K562 (cell line): ENCODE measurements at regions not wholly inside any gene's neighbourhood (a gene's known extent, or its start where the extent isn't known, plus 50 kb on each side); places are given as distances from the start of the nearest gene placed in this dataset.
A peak's percentile ranks its signal among the peaks of the same experiment; 100 is the strongest.

Source experiments
- ATAC-seq: fragments of 200-7000 bp; cut with Tn5 transposase; 3 replicates; pipeline ENCODE4 v1.9.1; 2020; ENCODE audit warnings: moderate library complexity
- BruUV-seq: library from RNA; stranded (reverse); fragments of 400-500 nt; replicated peaks from 2 replicates; lab custom pipeline; 2021; lab: Mats Ljungman, UMichigan
- CTCF ChIA-PET: fragments of 300-600 bp; formaldehyde crosslinking; extraction: SDS; loops from one replicate; lab custom pipeline; 2021; ENCODE audit warnings: low intra/inter-chr PET ratio; lab: Yijun Ruan, JAX
- POLR2A ChIA-PET: fragments of 300-600, 350-650 bp; sonication (Branson Sonifier 250); formaldehyde crosslinking; extraction: SDS; loops from one replicate; lab custom pipeline; 2021; ENCODE audit warnings: antibody characterized with exemption, inconsistent platforms; lab: Yijun Ruan, JAX
- DNase-seq, 4 experiments: peaks; one replicate each; pipeline versions ENCODE4 v3.0.0 to v3.0.0-alpha.2; 2011 to 2018; ENCODE audit warnings: low spot score in 3 of 4, mixed read lengths in 3 of 4; ENCODE audit errors: extremely low read depth in 1 of 4
- FAIRE-seq: peaks from 2 replicates; lab custom pipeline; 2011; peaks lifted over from hg19 to GRCh38; lab: Jason Lieb, UNC
- H2AFZ ChIP-seq: 2 replicates; pipeline ENCODE4 v1.6.0; 2011; ENCODE audit warnings: low read depth, low read length, control low read depth, inconsistent platforms
- H3K27ac ChIP-seq: fragments of 200-600 bp; 3 replicates; pipeline ENCODE4 v1.8.0; 2011; ENCODE audit warnings: low read depth, mild to moderate bottlenecking, control low read depth, inconsistent platforms, low read length, moderate library complexity, mixed read lengths; ENCODE audit errors: extremely low read depth
- H3K27me3 ChIP-seq, 2 experiments: fragments of 300-600 bp in 1 of 2; 2 replicates in 1 of 2; 3 replicates in 1 of 2; pipeline versions ENCODE4 v1.6.0 to v1.8.0; 2011; ENCODE audit warnings: inconsistent platforms in 2 of 2, low read length in 2 of 2, mild to moderate bottlenecking in 1 of 2, mixed read lengths in 1 of 2, moderate library complexity in 1 of 2; ENCODE audit not compliant: control insufficient read depth in 2 of 2, insufficient read depth in 2 of 2
- H3K36me3 ChIP-seq: fragments of 300-600 bp; 3 replicates; pipeline ENCODE4 v1.8.0; 2011; ENCODE audit warnings: mild to moderate bottlenecking, low read length, inconsistent platforms; ENCODE audit not compliant: control insufficient read depth, insufficient read depth
- H3K4me1 ChIP-seq, 2 experiments: fragments of 200-600 bp in 1 of 2; replicated peaks in 1 of 2; 2 replicates in 1 of 2; 3 replicates in 1 of 2; pipeline versions ENCODE4 v1.5.1 to v1.8.0; 2011; ENCODE audit warnings: inconsistent platforms in 2 of 2, low read length in 2 of 2, mild to moderate bottlenecking in 1 of 2, mixed read lengths in 1 of 2, moderate library complexity in 1 of 2; ENCODE audit not compliant: control insufficient read depth in 2 of 2, insufficient read depth in 2 of 2
- H3K4me2 ChIP-seq: 2 replicates; pipeline ENCODE4 v1.6.1; 2011; ENCODE audit warnings: low read length, control low read depth, inconsistent platforms, mixed read lengths; ENCODE audit not compliant: insufficient read depth
- H3K4me3 ChIP-seq: fragments of 200-600 bp; sonication (generic), shearing (Covaris generic); 2 replicates; pipeline ENCODE4 v1.5.1; 2016; ENCODE audit warnings: control low read depth, inconsistent platforms
- H3K79me2 ChIP-seq: fragments of 200-600 bp; 3 replicates; pipeline ENCODE4 v1.8.0; 2011; ENCODE audit warnings: low read length, inconsistent platforms; ENCODE audit not compliant: control insufficient read depth, insufficient read depth
- H3K9ac ChIP-seq, 2 experiments: 2 replicates each; pipeline versions ENCODE4 v1.6.0 to v1.6.1; 2011; ENCODE audit warnings: low read depth in 2 of 2, low read length in 2 of 2, control low read depth in 1 of 2, inconsistent platforms in 1 of 2, mild to moderate bottlenecking in 1 of 2, mixed read lengths in 1 of 2; ENCODE audit not compliant: insufficient read depth in 1 of 2
- H3K9me1 ChIP-seq: one replicate; pipeline ENCODE4 v1.6.0; 2011; ENCODE audit warnings: inconsistent platforms, mild to moderate bottlenecking, low read length, moderate library complexity; ENCODE audit not compliant: control insufficient read depth, insufficient read depth
- H3K9me3 ChIP-seq: replicated peaks from 2 replicates; pipeline ENCODE4 v1.5.1; 2011; ENCODE audit warnings: low read depth, low read length, inconsistent platforms; ENCODE audit not compliant: control insufficient read depth, insufficient read depth
- H4K20me1 ChIP-seq: replicated peaks from 2 replicates; pipeline ENCODE4 v1.6.1; 2011; ENCODE audit warnings: low read length, inconsistent platforms, mixed read lengths; ENCODE audit not compliant: control insufficient read depth, insufficient read depth
- ATF4 ChIP-seq: fragments of 450-650 bp; formaldehyde crosslinking; IDR thresholded peaks from 2 replicates; pipeline ENCODE4 v1.4.0; 2022; ENCODE audit warnings: mild to moderate bottlenecking, moderate library complexity
- CBX8 ChIP-seq: fragments of 200-600 bp; sonication (generic); IDR thresholded peaks from 2 replicates; pipeline ENCODE4 v1.6.1; 2012; ENCODE audit warnings: borderline replicate concordance, mixed run types, low read depth, mild to moderate bottlenecking, moderate library complexity, mixed read lengths, low read length, control low read depth, inconsistent platforms; ENCODE audit not compliant: poor library complexity, severe bottlenecking; ENCODE audit errors: extremely low read depth
- DLX4 ChIP-seq: fragments of 250-450 bp; sonication (Bioruptor Pico); IDR thresholded peaks from 2 replicates; pipeline ENCODE4 v1.6.1; 2021; ENCODE audit warnings: mild to moderate bottlenecking
- POLR2AphosphoS2 ChIP-seq: IDR thresholded peaks from 2 replicates; pipeline ENCODE4 v1.6.1; 2012; ENCODE audit warnings: low read length, improper control_type of control experiment
- PRPF4 ChIP-seq: fragments of 200-400 bp; formaldehyde crosslinking; IDR thresholded peaks from one replicate; pipeline ENCODE4 v1.6.1; 2017; ENCODE audit warnings: low read length, low read depth, mild to moderate bottlenecking; ENCODE audit not compliant: insufficient read depth, poor library complexity, severe bottlenecking
- SFPQ ChIP-seq: fragments of 200-400 bp; formaldehyde crosslinking; IDR thresholded peaks from 2 replicates; pipeline ENCODE4 v1.6.1; 2017; ENCODE audit warnings: mild to moderate bottlenecking, low read depth, low read length, moderate library complexity
- TCF3 ChIP-seq: sonication (generic); formaldehyde crosslinking; IDR thresholded peaks from 2 replicates; pipeline ENCODE4 v1.4.0; 2020; ENCODE audit warnings: mild to moderate bottlenecking, missing genetic modification reagents
- ZFX ChIP-seq: sonication (generic); formaldehyde crosslinking; IDR thresholded peaks from 2 replicates; pipeline ENCODE4 v1.8.0; 2022; ENCODE audit warnings: mild to moderate bottlenecking, missing genetic modification reagents, moderate library complexity
- ZNF143 ChIP-seq: sonication (generic); formaldehyde crosslinking; IDR thresholded peaks from 2 replicates; pipeline ENCODE4 v1.9.0; 2022; ENCODE audit warnings: mild to moderate bottlenecking, missing genetic modification reagents
- ZNF695 ChIP-seq: fragments of 450-650 bp; formaldehyde crosslinking; IDR thresholded peaks from 2 replicates; pipeline ENCODE4 v1.4.0; 2020; ENCODE audit warnings: mild to moderate bottlenecking, moderate library complexity
- WGBS: fragments of 100-300 bp; shearing (Covaris generic); methylation state at CpG from one replicate; pipeline ENCODE4 v1.1.6; 2016; ENCODE audit warnings: low coverage, mixed read lengths; ENCODE audit not compliant: insufficient coverage; ENCODE audit errors: missing lambda C conversion rate; 5-methylcytosine and 5-hydroxymethylcytosine counted together
- in situ Hi-C: fragments of 300-500 bp; cut with MboI; formaldehyde crosslinking; loops from 4 replicates; pipeline ENCODE4 v1.15.0; 2018; ENCODE audit warnings: inconsistent platforms, mixed read lengths
- intact Hi-C: fragments of 100-400 bp; cut with micrococcal nuclease; formaldehyde crosslinking; loops from 2 replicates; pipeline ENCODE4 v1.14.2; 2022

- Histone ChIP-seq H3K27ac (peak overlapping the region; percentile 66; the same call in 1 of the 3 replicates), H4K20me1 (no peaks in the 10 kb centered on the region), H3K4me1 (no peaks in the 10 kb centered on the region; a peak in 1 of 5 replicates), H3K27me3 (no peaks in the 10 kb centered on the region), H3K4me2 (no peak overlapping the region), H2AFZ (no peak overlapping the region), H3K79me2 (no peaks in the 10 kb centered on the region), H3K9me1 (no peaks in the 10 kb centered on the region), H3K9me3 (no peaks in the 10 kb centered on the region), H3K9ac (no peak overlapping the region), H3K4me3 (no peak overlapping the region), H3K36me3 (no peaks in the 10 kb centered on the region)
- in situ Hi-C loops, result no loop called here
- WGBS, result 14% methylated on average over 1 of the region's 1 CpG
- no peak for DNase-seq
- no TSS peak for BruUV-seq
- no peak for ATAC-seq
- intact Hi-C loops, result no loop called here
- ChIA-PET POLR2A (no interaction called here), CTCF (no interaction called here)
- no peak for FAIRE-seq
- TF ChIP-seq CBX8 (no peak), TCF3 (no peak), DLX4 (CRISPR knock-in tag) (no peak), ZFX (no peak), ZNF143 (CRISPR knock-in tag) (no peak), PRPF4 (no peak), POLR2AphosphoS2 (no peak), ATF4 (CRISPR knock-in tag) (no peak), SFPQ (no peak), ZNF695 (CRISPR knock-in tag) (no peak)
Observed at GRCh38 chr11:38155856-38156255, 1557.8 kb upstream of the RAG2 start.
